Astrocyte (in vitro differentiated cells and primary cell): ENCODE measurements at regions not wholly inside any gene's neighbourhood (a gene's known extent, or its start where the extent isn't known, plus 50 kb on each side); places are given as distances from the start of the nearest gene placed in this dataset.

Experiments
- CTCF ChIP-seq: IDR thresholded peaks from 2 replicates; pipeline ENCODE4 v1.5.1; 2011; ENCODE audit warnings: low read depth, mild to moderate bottlenecking, inconsistent platforms, low read length, moderate library complexity; ENCODE audit not compliant: insufficient read depth
- EZH2 ChIP-seq: IDR thresholded peaks from 2 replicates; pipeline ENCODE4 v1.6.1; 2012; ENCODE audit warnings: mild to moderate bottlenecking, low read length, inconsistent platforms; ENCODE audit not compliant: insufficient read depth

GRCh38 chr1:226491093-226491850 lies 57.3 kb upstream of the STUM start:
- TF ChIP-seq CTCF (no peak), EZH2 (no peak)
